ENCODE measurements at regions not wholly inside any gene's neighbourhood (a gene's known extent, or its start where the extent isn't known, plus 50 kb on each side); places are given as distances from the start of the nearest gene placed in this dataset.

DNA sequence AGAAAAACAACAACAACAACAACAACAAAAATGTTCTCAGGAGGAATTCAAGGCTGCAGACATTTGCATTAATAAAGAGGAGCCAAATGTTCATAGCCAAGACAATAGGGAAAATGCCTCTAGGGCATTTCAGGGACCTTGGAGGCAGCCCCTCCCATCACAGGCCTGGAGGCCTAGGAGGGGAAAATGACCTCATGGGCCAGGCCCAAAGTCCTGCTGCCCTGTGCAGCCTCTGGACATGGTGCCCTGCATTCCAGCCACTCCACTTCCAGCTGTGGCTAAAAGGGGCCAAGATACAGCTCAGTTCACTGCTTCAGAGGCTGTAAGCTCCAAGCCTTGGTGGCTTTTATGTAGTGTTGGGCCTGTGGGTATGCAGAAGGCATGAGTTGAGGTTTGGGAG lies 314.5 kb downstream of the CYRIA start:
- no peak for DNase-seq (ENCODE audit: low read depth in 1 of 2, low spot score in 2 of 2)
- ChIA-PET POLR2A (ENCODE audit: partially characterized antibody) (no interaction called here), CTCF (ENCODE audit: partially characterized antibody) (no interaction called here)
- no peak overlapping the region for H3K4ac ChIP-seq (replicated peaks; ENCODE audit: insufficient read length, low read depth, low read length)
- no peak overlapping the region for H3K9ac ChIP-seq (replicated peaks in 1 of 4; ENCODE audit: extremely low read depth in 1 of 4, low read depth in 3 of 4, low read length in 3 of 4)
- no peak overlapping the region for H3K18ac ChIP-seq (ENCODE audit: extremely low read depth, low read length)
- no peak overlapping the region for H4K8ac ChIP-seq (ENCODE audit: extremely low read depth, insufficient read depth, low read length)
- H2AFZ ChIP-seq (ENCODE audit: low read length), result no peak overlapping the region
- FAIRE-seq, result no peak
- H3K9me3 ChIP-seq (ENCODE audit: insufficient read depth in 2 of 2, low read depth in 1 of 2, low read length in 1 of 2), result peaks cover 11 to 13% of the 10 kb centered on the region in 2 experiments
- no peak overlapping the region for H3K23ac ChIP-seq (ENCODE audit: insufficient read length)
- TF ChIP-seq JUN (IDR thresholded peaks at IDR 0.05; ENCODE audit: low read depth, low read length), result no peak
- no peak for TF ChIP-seq SRF (IDR thresholded peaks at IDR 0.05; ENCODE audit: low read depth, low read length)
- H2AK5ac ChIP-seq (ENCODE audit: low read depth, low read length), result no peak overlapping the region
- H3K4me3 ChIP-seq (ENCODE audit: extremely low read depth in 1 of 4, insufficient read depth in 2 of 4, low read depth in 3 of 4, low read length in 4 of 4), result no peak overlapping the region
- H3K79me2 ChIP-seq (ENCODE audit: control insufficient read depth in 1 of 2, insufficient read depth in 2 of 2, low read length in 2 of 2), result no peaks in the 10 kb centered on the region
- H3K27me3 ChIP-seq (replicated peaks in 1 of 4; ENCODE audit: control insufficient read depth in 3 of 4, extremely low read depth in 1 of 4, insufficient read depth in 3 of 4, low read length in 3 of 4), result no peaks in the 10 kb centered on the region
- no peaks in the 10 kb centered on the region for H3K79me1 ChIP-seq (ENCODE audit: low read depth, low read length)
- H2BK12ac ChIP-seq (ENCODE audit: low read depth, low read length), result no peak overlapping the region
- H3K4me1 ChIP-seq (replicated peaks in 1 of 4; ENCODE audit: control insufficient read depth in 3 of 4, insufficient read depth in 4 of 4, low read length in 3 of 4), result no peaks in the 10 kb centered on the region
- no peak overlapping the region for H2BK5ac ChIP-seq (ENCODE audit: low read depth, low read length)
- H3K56ac ChIP-seq (replicated peaks; ENCODE audit: insufficient read length, low read depth, low read length), result no peak overlapping the region
- H2BK120ac ChIP-seq (replicated peaks; ENCODE audit: low read depth, low read length), result no peak overlapping the region
- no peak overlapping the region for H3K14ac ChIP-seq (ENCODE audit: insufficient read length)
- no peak overlapping the region for H2BK15ac ChIP-seq (ENCODE audit: low read length)
- H4K91ac ChIP-seq (replicated peaks; ENCODE audit: insufficient read length, low read length), result no peak overlapping the region
- no peak overlapping the region for H4K5ac ChIP-seq (ENCODE audit: insufficient read length, low read depth, low read length)
- no peak overlapping the region for H2BK20ac ChIP-seq (ENCODE audit: low read length)
- no peak overlapping the region for H3K27ac ChIP-seq (ENCODE audit: low read depth, low read length)
- no peaks in the 10 kb centered on the region for H4K20me1 ChIP-seq (replicated peaks in 1 of 2; ENCODE audit: control insufficient read depth in 1 of 2, insufficient read depth in 2 of 2, low read length in 2 of 2)
- no peak overlapping the region for H3K4me2 ChIP-seq (ENCODE audit: insufficient read depth in 1 of 2, low read depth in 2 of 2, low read length in 2 of 2)
- H3K23me2 ChIP-seq (ENCODE audit: low read depth, low read length), result no peaks in the 10 kb centered on the region
- no peaks in the 10 kb centered on the region for H3K36me3 ChIP-seq (ENCODE audit: control insufficient read depth in 2 of 4, insufficient read depth in 4 of 4, low read length in 3 of 4)

Data from H1 (cell line).